GM04504 (cell line): ENCODE measurements at regions not wholly inside any gene's neighbourhood (a gene's known extent, or its start where the extent isn't known, plus 50 kb on each side); places are given as distances from the start of the nearest gene placed in this dataset.
"Not testable (repeated sequence)": the region's sequence is repeated elsewhere in the genome, so short reads cannot be mapped to it uniquely, and the experiment has no call there.

ENCODE experiments used
- DNase-seq: peaks from one replicate; pipeline ENCODE4 v3.0.0-alpha.2; 2012; ENCODE audit warnings: low read depth

- DNase-seq = not testable (repeated sequence)
These were observed 84.7 kb downstream of the METTL2B start for GRCh38 chr7:128561116-128561722.

- DNase-seq = not testable (repeated sequence)
These were observed 86.2 kb downstream of the METTL2B start for GRCh38 chr7:128562795-128563194.

- DNase-seq = not testable (repeated sequence)
These were observed 87.7 kb downstream of the METTL2B start for GRCh38 chr7:128564123-128564700.

GRCh38 chr7:128564932-128565864 is 88.7 kb downstream of the METTL2B start:
- DNase-seq = not testable (repeated sequence)

- not testable (repeated sequence) for DNase-seq
These were observed 96.8 kb upstream of the GARIN1A start for GRCh38 chr7:128575277-128575676.

- not testable (repeated sequence) for DNase-seq
These were observed 95.1 kb upstream of the GARIN1A start for GRCh38 chr7:128576953-128577352.

GRCh38 chr7:128579843-128580242 is 92.2 kb upstream of the GARIN1A start:
- not testable (repeated sequence) for DNase-seq

- DNase-seq = peak; percentile 22
These were observed 91.0 kb upstream of the GARIN1A start for GRCh38 chr7:128581100-128581499.

GRCh38 chr7:128581825-128582561 is 90.1 kb upstream of the GARIN1A start:
- DNase-seq = not testable (repeated sequence)

- DNase-seq = not testable (repeated sequence)
These were observed 85.4 kb upstream of the GARIN1A start for GRCh38 chr7:128586715-128587114.

GRCh38 chr7:128591705-128592104 is 80.4 kb upstream of the GARIN1A start:
- no peak for DNase-seq

GRCh38 chr7:128592209-128592608 is 79.9 kb upstream of the GARIN1A start:
- DNase-seq = not testable (repeated sequence)

GRCh38 chr7:128594061-128594460 is 78.0 kb upstream of the GARIN1A start:
- DNase-seq = not testable (repeated sequence)

GRCh38 chr7:128596336-128597128 is 75.6 kb upstream of the GARIN1A start:
- DNase-seq = not testable (repeated sequence)

- DNase-seq = not testable (repeated sequence)
These were observed 73.1 kb upstream of the GARIN1A start for GRCh38 chr7:128598946-128599345.

GRCh38 chr7:128608678-128609421 is 63.2 kb upstream of the GARIN1A start:
- peak; percentile 6 for DNase-seq

- not testable (repeated sequence) for DNase-seq
These were observed 58.7 kb upstream of the GARIN1A start for GRCh38 chr7:128613366-128613765.

GRCh38 chr7:128614812-128615211 is 57.3 kb upstream of the GARIN1A start:
- DNase-seq = not testable (repeated sequence)

GRCh38 chr7:128616799-128617198 is 55.3 kb upstream of the GARIN1A start:
- not testable (repeated sequence) for DNase-seq
